K562 (cell line): ENCODE measurements at regions not wholly inside any gene's neighbourhood (a gene's known extent, or its start where the extent isn't known, plus 50 kb on each side); places are given as distances from the start of the nearest gene placed in this dataset.

Experiments used
- ATAC-seq: fragments of 200-7000 bp; cut with Tn5 transposase; 3 replicates; pipeline ENCODE4 v1.9.1; 2020; ENCODE audit warnings: moderate library complexity
- BruUV-seq: library from RNA; stranded (reverse); fragments of 400-500 nt; replicated peaks from 2 replicates; lab custom pipeline; 2021; lab: Mats Ljungman, UMichigan
- CTCF ChIA-PET: fragments of 300-600 bp; formaldehyde crosslinking; extraction: SDS; loops from one replicate; lab custom pipeline; 2021; ENCODE audit warnings: low intra/inter-chr PET ratio; lab: Yijun Ruan, JAX
- POLR2A ChIA-PET: fragments of 300-600, 350-650 bp; sonication (Branson Sonifier 250); formaldehyde crosslinking; extraction: SDS; loops from one replicate; lab custom pipeline; 2021; ENCODE audit warnings: antibody characterized with exemption, inconsistent platforms; lab: Yijun Ruan, JAX
- DNase-seq, 4 experiments: peaks; one replicate each; pipeline versions ENCODE4 v3.0.0 to v3.0.0-alpha.2; 2011 to 2018; ENCODE audit warnings: low spot score in 3 of 4, mixed read lengths in 3 of 4; ENCODE audit errors: extremely low read depth in 1 of 4
- FAIRE-seq: peaks from 2 replicates; lab custom pipeline; 2011; peaks lifted over from hg19 to GRCh38; lab: Jason Lieb, UNC
- H2AFZ ChIP-seq: 2 replicates; pipeline ENCODE4 v1.6.0; 2011; ENCODE audit warnings: low read depth, low read length, control low read depth, inconsistent platforms
- H3K27ac ChIP-seq: fragments of 200-600 bp; 3 replicates; pipeline ENCODE4 v1.8.0; 2011; ENCODE audit warnings: low read depth, mild to moderate bottlenecking, control low read depth, inconsistent platforms, low read length, moderate library complexity, mixed read lengths; ENCODE audit errors: extremely low read depth
- H3K27me3 ChIP-seq, 2 experiments: fragments of 300-600 bp in 1 of 2; 2 replicates in 1 of 2; 3 replicates in 1 of 2; pipeline versions ENCODE4 v1.6.0 to v1.8.0; 2011; ENCODE audit warnings: inconsistent platforms in 2 of 2, low read length in 2 of 2, mild to moderate bottlenecking in 1 of 2, mixed read lengths in 1 of 2, moderate library complexity in 1 of 2; ENCODE audit not compliant: control insufficient read depth in 2 of 2, insufficient read depth in 2 of 2
- H3K36me3 ChIP-seq: fragments of 300-600 bp; 3 replicates; pipeline ENCODE4 v1.8.0; 2011; ENCODE audit warnings: mild to moderate bottlenecking, low read length, inconsistent platforms; ENCODE audit not compliant: control insufficient read depth, insufficient read depth
- H3K4me1 ChIP-seq, 2 experiments: fragments of 200-600 bp in 1 of 2; replicated peaks in 1 of 2; 2 replicates in 1 of 2; 3 replicates in 1 of 2; pipeline versions ENCODE4 v1.5.1 to v1.8.0; 2011; ENCODE audit warnings: inconsistent platforms in 2 of 2, low read length in 2 of 2, mild to moderate bottlenecking in 1 of 2, mixed read lengths in 1 of 2, moderate library complexity in 1 of 2; ENCODE audit not compliant: control insufficient read depth in 2 of 2, insufficient read depth in 2 of 2
- H3K4me2 ChIP-seq: 2 replicates; pipeline ENCODE4 v1.6.1; 2011; ENCODE audit warnings: low read length, control low read depth, inconsistent platforms, mixed read lengths; ENCODE audit not compliant: insufficient read depth
- H3K4me3 ChIP-seq: fragments of 200-600 bp; sonication (generic), shearing (Covaris generic); 2 replicates; pipeline ENCODE4 v1.5.1; 2016; ENCODE audit warnings: control low read depth, inconsistent platforms
- H3K79me2 ChIP-seq: fragments of 200-600 bp; 3 replicates; pipeline ENCODE4 v1.8.0; 2011; ENCODE audit warnings: low read length, inconsistent platforms; ENCODE audit not compliant: control insufficient read depth, insufficient read depth
- H3K9ac ChIP-seq, 2 experiments: 2 replicates each; pipeline versions ENCODE4 v1.6.0 to v1.6.1; 2011; ENCODE audit warnings: low read depth in 2 of 2, low read length in 2 of 2, control low read depth in 1 of 2, inconsistent platforms in 1 of 2, mild to moderate bottlenecking in 1 of 2, mixed read lengths in 1 of 2; ENCODE audit not compliant: insufficient read depth in 1 of 2
- H3K9me1 ChIP-seq: one replicate; pipeline ENCODE4 v1.6.0; 2011; ENCODE audit warnings: inconsistent platforms, mild to moderate bottlenecking, low read length, moderate library complexity; ENCODE audit not compliant: control insufficient read depth, insufficient read depth
- H3K9me3 ChIP-seq: replicated peaks from 2 replicates; pipeline ENCODE4 v1.5.1; 2011; ENCODE audit warnings: low read depth, low read length, inconsistent platforms; ENCODE audit not compliant: control insufficient read depth, insufficient read depth
- H4K20me1 ChIP-seq: replicated peaks from 2 replicates; pipeline ENCODE4 v1.6.1; 2011; ENCODE audit warnings: low read length, inconsistent platforms, mixed read lengths; ENCODE audit not compliant: control insufficient read depth, insufficient read depth
- HDAC1 ChIP-seq, 2 experiments: fragments of 450-650 bp; IDR thresholded peaks; 2 replicates each; pipeline ENCODE4 v1.6.1; 2016 to 2017; ENCODE audit warnings: inconsistent platforms in 1 of 2, mild to moderate bottlenecking in 1 of 2, moderate library complexity in 1 of 2
- LARP7 ChIP-seq: fragments of 450-650 bp; IDR thresholded peaks from 2 replicates; pipeline ENCODE4 v1.6.1; 2016
- MXI1 ChIP-seq: IDR thresholded peaks from 2 replicates; pipeline ENCODE4 v1.6.1; 2011; ENCODE audit warnings: low read depth, mild to moderate bottlenecking, improper control_type of control experiment, low read length
- STAT5B ChIP-seq: fragments of 250-450 bp; sonication (Bioruptor Pico); IDR thresholded peaks from 2 replicates; pipeline ENCODE4 v1.8.0; 2021; ENCODE audit warnings: mild to moderate bottlenecking, inconsistent platforms
- ZBTB8A ChIP-seq: fragments of 450-650 bp; IDR thresholded peaks from 2 replicates; pipeline ENCODE4 v1.6.1; 2018; ENCODE audit warnings: mild to moderate bottlenecking, moderate library complexity; ENCODE audit not compliant: partially characterized antibody
- WGBS: fragments of 100-300 bp; shearing (Covaris generic); methylation state at CpG from one replicate; pipeline ENCODE4 v1.1.6; 2016; ENCODE audit warnings: low coverage, mixed read lengths; ENCODE audit not compliant: insufficient coverage; ENCODE audit errors: missing lambda C conversion rate; 5-methylcytosine and 5-hydroxymethylcytosine counted together
- in situ Hi-C: fragments of 300-500 bp; cut with MboI; formaldehyde crosslinking; loops from 4 replicates; pipeline ENCODE4 v1.15.0; 2018; ENCODE audit warnings: inconsistent platforms, mixed read lengths
- intact Hi-C: fragments of 100-400 bp; cut with micrococcal nuclease; formaldehyde crosslinking; loops from 2 replicates; pipeline ENCODE4 v1.14.2; 2022
- TF ChIP-seq, protein P1 (sequence below): fragments of 250-450 bp; sonication (Bioruptor Pico); IDR thresholded peaks from 2 replicates; pipeline ENCODE4 v1.8.0; 2022; ENCODE audit warnings: inconsistent platforms

DNA sequence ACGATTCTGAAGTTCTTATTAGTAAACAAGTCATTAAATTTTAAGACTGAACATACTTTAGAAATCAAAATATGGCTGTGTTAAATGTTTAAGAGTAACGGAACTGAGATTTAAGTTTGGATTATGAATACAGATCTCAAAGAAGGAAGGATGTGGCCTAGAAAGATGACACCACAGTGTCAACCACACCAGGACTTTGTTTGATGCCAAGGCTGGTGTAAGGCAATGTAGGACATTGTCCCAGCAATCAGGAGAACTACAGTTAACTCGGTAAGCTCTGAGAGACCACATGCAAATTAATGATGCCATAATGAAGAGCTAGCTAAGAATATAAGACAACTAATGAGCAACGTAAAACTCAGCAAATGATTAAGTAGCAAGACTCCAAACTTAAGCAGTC, 932.9 kb downstream of the ADGRL2 start:
- no peaks in the 10 kb centered on the region for H3K27me3 ChIP-seq
- intact Hi-C loops: no loop called here
- no peaks in the 10 kb centered on the region for H3K4me1 ChIP-seq
- H3K4me2 ChIP-seq: no peak overlapping the region
- FAIRE-seq (no peak), DNase-seq (no peak), ATAC-seq (no peak)
- in situ Hi-C loops: no loop called here
- no peak overlapping the region for H3K4me3 ChIP-seq
- no peaks in the 10 kb centered on the region for H4K20me1 ChIP-seq
- BruUV-seq: no TSS peak
- no peaks in the 10 kb centered on the region for H3K79me2 ChIP-seq
- 0% methylated on average over 4 of the region's 4 CpGs for WGBS
- no peaks in the 10 kb centered on the region for H3K9me1 ChIP-seq
- no peak overlapping the region for H3K9ac ChIP-seq
- H2AFZ ChIP-seq: no peak overlapping the region
- H3K27ac ChIP-seq: no peak overlapping the region
- H3K36me3 ChIP-seq: no peaks in the 10 kb centered on the region
- no peak for TF ChIP-seq STAT5B (CRISPR knock-in tag)
- no peak for TF ChIP-seq HDAC1 (IDR thresholded peaks at IDR 0.05)
- no peak for TF ChIP-seq ZBTB8A
- no peak for TF ChIP-seq LARP7
- no peak for TF ChIP-seq MXI1
- TF ChIP-seq, protein P1, sequence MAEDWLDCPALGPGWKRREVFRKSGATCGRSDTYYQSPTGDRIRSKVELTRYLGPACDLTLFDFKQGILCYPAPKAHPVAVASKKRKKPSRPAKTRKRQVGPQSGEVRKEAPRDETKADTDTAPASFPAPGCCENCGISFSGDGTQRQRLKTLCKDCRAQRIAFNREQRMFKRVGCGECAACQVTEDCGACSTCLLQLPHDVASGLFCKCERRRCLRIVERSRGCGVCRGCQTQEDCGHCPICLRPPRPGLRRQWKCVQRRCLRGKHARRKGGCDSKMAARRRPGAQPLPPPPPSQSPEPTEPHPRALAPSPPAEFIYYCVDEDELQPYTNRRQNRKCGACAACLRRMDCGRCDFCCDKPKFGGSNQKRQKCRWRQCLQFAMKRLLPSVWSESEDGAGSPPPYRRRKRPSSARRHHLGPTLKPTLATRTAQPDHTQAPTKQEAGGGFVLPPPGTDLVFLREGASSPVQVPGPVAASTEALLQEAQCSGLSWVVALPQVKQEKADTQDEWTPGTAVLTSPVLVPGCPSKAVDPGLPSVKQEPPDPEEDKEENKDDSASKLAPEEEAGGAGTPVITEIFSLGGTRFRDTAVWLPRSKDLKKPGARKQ (CRISPR knock-in tag): no peak
- ChIA-PET POLR2A (no interaction called here), CTCF (no interaction called here)
- H3K9me3 ChIP-seq: peaks cover 3% of the 10 kb centered on the region; the same call in 1 of the 2 replicates
